ENCODE measurements at regions not wholly inside any gene's neighbourhood (a gene's known extent, or its start where the extent isn't known, plus 50 kb on each side); places are given as distances from the start of the nearest gene placed in this dataset.
"Not testable (repeated sequence)": the region's sequence is repeated elsewhere in the genome, so short reads cannot be mapped to it uniquely, and the experiment has no call there.

GRCh38 chr2:57022496-57022895 is 838.7 kb downstream of the CCDC85A start:
- TF ChIP-seq, protein P1, sequence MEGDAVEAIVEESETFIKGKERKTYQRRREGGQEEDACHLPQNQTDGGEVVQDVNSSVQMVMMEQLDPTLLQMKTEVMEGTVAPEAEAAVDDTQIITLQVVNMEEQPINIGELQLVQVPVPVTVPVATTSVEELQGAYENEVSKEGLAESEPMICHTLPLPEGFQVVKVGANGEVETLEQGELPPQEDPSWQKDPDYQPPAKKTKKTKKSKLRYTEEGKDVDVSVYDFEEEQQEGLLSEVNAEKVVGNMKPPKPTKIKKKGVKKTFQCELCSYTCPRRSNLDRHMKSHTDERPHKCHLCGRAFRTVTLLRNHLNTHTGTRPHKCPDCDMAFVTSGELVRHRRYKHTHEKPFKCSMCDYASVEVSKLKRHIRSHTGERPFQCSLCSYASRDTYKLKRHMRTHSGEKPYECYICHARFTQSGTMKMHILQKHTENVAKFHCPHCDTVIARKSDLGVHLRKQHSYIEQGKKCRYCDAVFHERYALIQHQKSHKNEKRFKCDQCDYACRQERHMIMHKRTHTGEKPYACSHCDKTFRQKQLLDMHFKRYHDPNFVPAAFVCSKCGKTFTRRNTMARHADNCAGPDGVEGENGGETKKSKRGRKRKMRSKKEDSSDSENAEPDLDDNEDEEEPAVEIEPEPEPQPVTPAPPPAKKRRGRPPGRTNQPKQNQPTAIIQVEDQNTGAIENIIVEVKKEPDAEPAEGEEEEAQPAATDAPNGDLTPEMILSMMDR (IDR thresholded peaks at IDR 0.05; ENCODE audit: insufficient read depth, low read length, poor library complexity, severe bottlenecking), result no peak
- H3K4me3 ChIP-seq (replicated peaks; ENCODE audit: low read depth, low read length), result no peak overlapping the region
- DNase-seq (ENCODE audit: extremely low read depth, insufficient read length), result no peak
- no peaks in the 10 kb centered on the region for H3K36me3 ChIP-seq (ENCODE audit: control insufficient read depth, insufficient read depth, low read length)
- H3K27me3 ChIP-seq (replicated peaks; ENCODE audit: control insufficient read depth, insufficient read depth, low read length), result no peaks in the 10 kb centered on the region

- Histone ChIP-seq H3K4me3 (replicated peaks; ENCODE audit: low read depth, low read length) (no peak overlapping the region), H3K36me3 (ENCODE audit: control insufficient read depth, insufficient read depth, low read length) (no peaks in the 10 kb centered on the region), H3K27me3 (replicated peaks; ENCODE audit: control insufficient read depth, insufficient read depth, low read length) (no peaks in the 10 kb centered on the region)
- DNase-seq (ENCODE audit: extremely low read depth, insufficient read length), result no peak
- TF ChIP-seq, protein P1 (IDR thresholded peaks at IDR 0.05; ENCODE audit: insufficient read depth, low read length, poor library complexity, severe bottlenecking), result no peak
Measured at GRCh38 chr2:57044931-57045635, 861.3 kb downstream of the CCDC85A start.

DNA sequence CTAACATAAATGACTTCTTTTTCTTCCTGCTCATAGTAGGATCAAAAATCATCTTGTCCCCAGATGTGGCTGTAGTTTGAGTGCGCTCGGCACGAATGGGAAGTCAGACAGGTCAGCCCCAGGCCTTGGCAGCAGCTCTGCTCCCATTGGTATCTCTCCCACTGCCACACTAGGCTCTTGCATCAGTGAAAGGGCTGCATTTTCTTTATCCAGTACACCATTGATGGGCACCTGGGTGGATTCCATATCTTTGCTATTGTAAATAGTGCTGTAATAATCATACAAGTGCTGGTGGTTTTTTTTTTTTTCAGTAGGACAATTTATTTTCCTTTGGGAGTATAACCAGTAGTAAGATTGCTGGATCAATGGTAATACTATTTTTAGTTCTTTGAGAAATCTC is 865.5 kb downstream of the CCDC85A start:
- TF ChIP-seq, protein P1 (IDR thresholded peaks at IDR 0.05; ENCODE audit: insufficient read depth, low read length, poor library complexity, severe bottlenecking), result no peak
- Histone ChIP-seq H3K27me3 (replicated peaks; ENCODE audit: control insufficient read depth, insufficient read depth, low read length) (no peaks in the 10 kb centered on the region), H3K36me3 (ENCODE audit: control insufficient read depth, insufficient read depth, low read length) (no peaks in the 10 kb centered on the region), H3K4me3 (replicated peaks; ENCODE audit: low read depth, low read length) (no peak overlapping the region)
- DNase-seq (ENCODE audit: extremely low read depth, insufficient read length), result no peak

DNA sequence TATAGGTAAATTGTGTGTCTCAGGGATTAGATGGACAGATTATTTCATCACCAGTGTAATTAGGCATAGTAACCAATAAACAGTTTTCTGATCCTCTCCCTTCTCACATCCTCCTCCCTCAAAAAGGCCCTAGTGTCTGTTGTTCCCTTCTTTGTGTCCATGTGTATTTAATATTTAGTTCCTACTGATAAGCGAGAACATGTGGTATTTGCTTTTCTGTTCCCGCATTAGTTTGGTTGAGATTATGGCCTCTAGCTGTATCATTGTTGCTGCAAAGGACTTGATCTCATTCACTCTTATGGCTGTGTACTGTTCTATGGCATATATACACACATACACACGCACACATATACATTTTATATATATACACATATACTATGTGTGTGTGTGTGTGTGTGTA is 866.2 kb downstream of the CCDC85A start:
- Histone ChIP-seq H3K27me3 (replicated peaks; ENCODE audit: control insufficient read depth, insufficient read depth, low read length) (no peaks in the 10 kb centered on the region), H3K36me3 (ENCODE audit: control insufficient read depth, insufficient read depth, low read length) (no peaks in the 10 kb centered on the region), H3K4me3 (replicated peaks; ENCODE audit: low read depth, low read length) (no peak overlapping the region)
- TF ChIP-seq, protein P1 (IDR thresholded peaks at IDR 0.05; ENCODE audit: insufficient read depth, low read length, poor library complexity, severe bottlenecking), result no peak
- DNase-seq (ENCODE audit: extremely low read depth, insufficient read length), result no peak

- DNase-seq (ENCODE audit: extremely low read depth, insufficient read length); H3K36me3 ChIP-seq (ENCODE audit: control insufficient read depth, insufficient read depth, low read length); H3K27me3 ChIP-seq (replicated peaks; ENCODE audit: control insufficient read depth, insufficient read depth, low read length); H3K4me3 ChIP-seq (replicated peaks; ENCODE audit: low read depth, low read length): not testable (repeated sequence)
Measured at GRCh38 chr2:57066301-57066700, 882.5 kb downstream of the CCDC85A start.

GRCh38 chr2:57075226-57075625 is 891.4 kb downstream of the CCDC85A start:
- TF ChIP-seq, protein P1 (IDR thresholded peaks at IDR 0.05; ENCODE audit: insufficient read depth, low read length, poor library complexity, severe bottlenecking), result no peak
- DNase-seq (ENCODE audit: extremely low read depth, insufficient read length), result no peak
- H3K36me3 ChIP-seq (ENCODE audit: control insufficient read depth, insufficient read depth, low read length), result no peaks in the 10 kb centered on the region
- no peaks in the 10 kb centered on the region for H3K27me3 ChIP-seq (replicated peaks; ENCODE audit: control insufficient read depth, insufficient read depth, low read length)
- no peak overlapping the region for H3K4me3 ChIP-seq (replicated peaks; ENCODE audit: low read depth, low read length)
